ENCODE measurements at regions not wholly inside any gene's neighbourhood (a gene's known extent, or its start where the extent isn't known, plus 50 kb on each side); places are given as distances from the start of the nearest gene placed in this dataset.

GRCh38 chr5:62684310-62684709 is 105.7 kb downstream of the LRRC70 start:
- H3K9ac ChIP-seq (ENCODE audit: low read length), result no peak overlapping the region
- no peaks in the 10 kb centered on the region for H3K9me3 ChIP-seq (ENCODE audit: low read length)
- no peaks in the 10 kb centered on the region for H3F3A ChIP-seq (ENCODE audit: insufficient read depth, low read length, poor library complexity, severe bottlenecking)
- H2AFZ ChIP-seq (ENCODE audit: low read depth, low read length), result no peak overlapping the region
- H3K9me2 ChIP-seq (ENCODE audit: insufficient read depth, low read length), result no peaks in the 10 kb centered on the region
- H3K79me2 ChIP-seq (replicated peaks; ENCODE audit: insufficient read depth, low read length), result no peaks in the 10 kb centered on the region
- H3K27me3 ChIP-seq (ENCODE audit: insufficient read depth, low read depth, low read length), result no peaks in the 10 kb centered on the region
- no peak overlapping the region for H3K4me2 ChIP-seq (ENCODE audit: low read length)
- no peaks in the 10 kb centered on the region for H4K20me1 ChIP-seq (ENCODE audit: insufficient read depth)
- TF ChIP-seq REST (IDR thresholded peaks at IDR 0.05; ENCODE audit: borderline replicate concordance) (no peak), CTCF (IDR thresholded peaks at IDR 0.05; ENCODE audit: poor library complexity, severe bottlenecking) (no peak), SMC3 (conservative IDR thresholded peaks at IDR 0.05; ENCODE audit: poor library complexity) (no peak), RAD21 (conservative IDR thresholded peaks at IDR 0.05) (no peak), TAF1 (IDR thresholded peaks at IDR 0.05; ENCODE audit: low read depth) (no peak), MXI1 (conservative IDR thresholded peaks at IDR 0.05; ENCODE audit: poor library complexity, severe bottlenecking) (no peak), POLR2AphosphoS5 (IDR thresholded peaks at IDR 0.05) (no peak), EZH2 (IDR thresholded peaks at IDR 0.05; ENCODE audit: borderline replicate concordance, insufficient read depth, low read length, poor library complexity, severe bottlenecking) (no peak), EP300 (conservative IDR thresholded peaks at IDR 0.05; ENCODE audit: poor library complexity, severe bottlenecking) (no peak)
- H3K36me3 ChIP-seq (ENCODE audit: insufficient read depth, low read length), result no peaks in the 10 kb centered on the region
- H3K27ac ChIP-seq (ENCODE audit: low read length), result no peak overlapping the region
- no peak overlapping the region for H3K4me3 ChIP-seq (ENCODE audit: low read length)

GRCh38 chr5:62682059-62682458 is 103.4 kb downstream of the LRRC70 start:
- H3F3A ChIP-seq (ENCODE audit: insufficient read depth, low read length, poor library complexity, severe bottlenecking), result no peaks in the 10 kb centered on the region
- no peaks in the 10 kb centered on the region for H3K79me2 ChIP-seq (replicated peaks; ENCODE audit: insufficient read depth, low read length)
- TF ChIP-seq RAD21 (conservative IDR thresholded peaks at IDR 0.05) (no peak), MXI1 (conservative IDR thresholded peaks at IDR 0.05; ENCODE audit: poor library complexity, severe bottlenecking) (no peak), CTCF (IDR thresholded peaks at IDR 0.05; ENCODE audit: poor library complexity, severe bottlenecking) (no peak), REST (IDR thresholded peaks at IDR 0.05; ENCODE audit: borderline replicate concordance) (no peak), SMC3 (conservative IDR thresholded peaks at IDR 0.05; ENCODE audit: poor library complexity) (no peak), EP300 (conservative IDR thresholded peaks at IDR 0.05; ENCODE audit: poor library complexity, severe bottlenecking) (no peak), POLR2AphosphoS5 (IDR thresholded peaks at IDR 0.05) (no peak), TAF1 (IDR thresholded peaks at IDR 0.05; ENCODE audit: low read depth) (no peak), EZH2 (IDR thresholded peaks at IDR 0.05; ENCODE audit: borderline replicate concordance, insufficient read depth, low read length, poor library complexity, severe bottlenecking) (no peak)
- H3K27me3 ChIP-seq (ENCODE audit: insufficient read depth, low read depth, low read length), result no peaks in the 10 kb centered on the region
- H3K9ac ChIP-seq (ENCODE audit: low read length), result no peak overlapping the region
- H3K36me3 ChIP-seq (ENCODE audit: insufficient read depth, low read length), result no peaks in the 10 kb centered on the region
- no peak overlapping the region for H2AFZ ChIP-seq (ENCODE audit: low read depth, low read length)
- no peak overlapping the region for H3K27ac ChIP-seq (ENCODE audit: low read length)
- H3K9me3 ChIP-seq (ENCODE audit: low read length), result no peaks in the 10 kb centered on the region
- no peaks in the 10 kb centered on the region for H4K20me1 ChIP-seq (ENCODE audit: insufficient read depth)
- no peaks in the 10 kb centered on the region for H3K9me2 ChIP-seq (ENCODE audit: insufficient read depth, low read length)
- H3K4me3 ChIP-seq (ENCODE audit: low read length), result no peak overlapping the region
- H3K4me2 ChIP-seq (ENCODE audit: low read length), result no peak overlapping the region
